Nucleus accumbens (tissue), 56 donors: ENCODE measurements at regions not wholly inside any gene's neighbourhood (a gene's known extent, or its start where the extent isn't known, plus 50 kb on each side); places are given as distances from the start of the nearest gene placed in this dataset.

Experiments used
- DNase-seq, 56 donors: peaks; one replicate each; lab custom pipeline; 2025; lab: John Stamatoyannopoulos, UW

GRCh38 chr3:83302091-83302490 lies 1540.6 kb upstream of the GBE1 start:
- DNase-seq = no peak

GRCh38 chr3:83317605-83318004 lies 1556.2 kb upstream of the GBE1 start:
- DNase-seq = no peak

- DNase-seq = no peak
Measured at GRCh38 chr3:83320726-83321125, 1559.3 kb upstream of the GBE1 start.

- DNase-seq = no peak
Measured at GRCh38 chr3:83321457-83321856, 1560.0 kb upstream of the GBE1 start.

GRCh38 chr3:83321891-83322290 lies 1560.4 kb upstream of the GBE1 start:
- no peak for DNase-seq

- DNase-seq = no peak
Measured at GRCh38 chr3:83354205-83354604, 1592.8 kb upstream of the GBE1 start.

- DNase-seq = no peak
Measured at GRCh38 chr3:83393276-83393675, 1565.5 kb upstream of the CADM2 start.

- no peak for DNase-seq
Measured at GRCh38 chr3:83403927-83404326, 1554.9 kb upstream of the CADM2 start.

GRCh38 chr3:83426300-83426699 lies 1532.5 kb upstream of the CADM2 start:
- DNase-seq = no peak

GRCh38 chr3:83434880-83435587 lies 1523.8 kb upstream of the CADM2 start:
- no peak for DNase-seq

- no peak for DNase-seq
Measured at GRCh38 chr3:83438188-83438587, 1520.6 kb upstream of the CADM2 start.

- DNase-seq = no peak
Measured at GRCh38 chr3:83453056-83453455, 1505.7 kb upstream of the CADM2 start.

GRCh38 chr3:83454353-83454752 lies 1504.4 kb upstream of the CADM2 start:
- no peak for DNase-seq

GRCh38 chr3:83457551-83457950 lies 1501.2 kb upstream of the CADM2 start:
- no peak for DNase-seq

- DNase-seq = no peak
Measured at GRCh38 chr3:83460052-83460451, 1498.7 kb upstream of the CADM2 start.

- DNase-seq = no peak
Measured at GRCh38 chr3:83461411-83461810, 1497.4 kb upstream of the CADM2 start.

- DNase-seq = no peak
Measured at GRCh38 chr3:83477563-83477962, 1481.2 kb upstream of the CADM2 start.

GRCh38 chr3:83482402-83483070 lies 1476.3 kb upstream of the CADM2 start:
- no peak for DNase-seq

GRCh38 chr3:83496462-83496861 lies 1462.3 kb upstream of the CADM2 start:
- DNase-seq = no peak

GRCh38 chr3:83498361-83499016 lies 1460.3 kb upstream of the CADM2 start:
- no peak for DNase-seq

GRCh38 chr3:83500422-83500821 lies 1458.4 kb upstream of the CADM2 start:
- DNase-seq = no peak

- no peak for DNase-seq
Measured at GRCh38 chr3:83500931-83501330, 1457.9 kb upstream of the CADM2 start.
